Activated CD4-positive, alpha-beta memory T cell treated with anti-CD3 and anti-CD28 coated beads, Interleukin-2, amount 10 ng/mL, durations not matched to agents 7 days and 5 days (primary cell): ENCODE measurements at regions not wholly inside any gene's neighbourhood (a gene's known extent, or its start where the extent isn't known, plus 50 kb on each side); places are given as distances from the start of the nearest gene placed in this dataset.
"Not testable (repeated sequence)": the region's sequence is repeated elsewhere in the genome, so short reads cannot be mapped to it uniquely, and the experiment has no call there.

ENCODE experiments used
- CTCF ChIA-PET: fragments of 350-600 bp; sonication (Branson Sonifier 250); formaldehyde crosslinking; loops from one replicate; lab custom pipeline; 2021; ENCODE audit warnings: antibody characterized with exemption, inconsistent platforms; lab: Charles Lee
- POLR2A ChIA-PET: fragments of 350-600 bp; sonication (Branson Sonifier 250); formaldehyde crosslinking; loops from one replicate; lab custom pipeline; 2021; ENCODE audit warnings: antibody characterized with exemption; lab: Charles Lee
- DNase-seq: peaks from one replicate; pipeline ENCODE4 v3.0.0-alpha.2; 2020
- H3K27ac Mint-ChIP-seq: one replicate; pipeline ENCODE4 v1.8.0; 2021; ENCODE audit warnings: mild to moderate bottlenecking, mixed read lengths
- H3K27me3 Mint-ChIP-seq: one replicate; pipeline ENCODE4 v1.8.0; 2021; ENCODE audit warnings: mixed read lengths
- H3K36me3 Mint-ChIP-seq: one replicate; pipeline ENCODE4 v1.8.0; 2021; ENCODE audit warnings: low read depth, mixed read lengths
- H3K4me1 Mint-ChIP-seq: one replicate; pipeline ENCODE4 v1.8.0; 2021; ENCODE audit warnings: mixed read lengths
- H3K4me3 Mint-ChIP-seq: one replicate; pipeline ENCODE4 v1.8.0; 2021; ENCODE audit warnings: mild to moderate bottlenecking, mixed read lengths
- H3K9me3 Mint-ChIP-seq: one replicate; pipeline ENCODE4 v1.8.0; 2021; ENCODE audit warnings: mixed read lengths

DNA sequence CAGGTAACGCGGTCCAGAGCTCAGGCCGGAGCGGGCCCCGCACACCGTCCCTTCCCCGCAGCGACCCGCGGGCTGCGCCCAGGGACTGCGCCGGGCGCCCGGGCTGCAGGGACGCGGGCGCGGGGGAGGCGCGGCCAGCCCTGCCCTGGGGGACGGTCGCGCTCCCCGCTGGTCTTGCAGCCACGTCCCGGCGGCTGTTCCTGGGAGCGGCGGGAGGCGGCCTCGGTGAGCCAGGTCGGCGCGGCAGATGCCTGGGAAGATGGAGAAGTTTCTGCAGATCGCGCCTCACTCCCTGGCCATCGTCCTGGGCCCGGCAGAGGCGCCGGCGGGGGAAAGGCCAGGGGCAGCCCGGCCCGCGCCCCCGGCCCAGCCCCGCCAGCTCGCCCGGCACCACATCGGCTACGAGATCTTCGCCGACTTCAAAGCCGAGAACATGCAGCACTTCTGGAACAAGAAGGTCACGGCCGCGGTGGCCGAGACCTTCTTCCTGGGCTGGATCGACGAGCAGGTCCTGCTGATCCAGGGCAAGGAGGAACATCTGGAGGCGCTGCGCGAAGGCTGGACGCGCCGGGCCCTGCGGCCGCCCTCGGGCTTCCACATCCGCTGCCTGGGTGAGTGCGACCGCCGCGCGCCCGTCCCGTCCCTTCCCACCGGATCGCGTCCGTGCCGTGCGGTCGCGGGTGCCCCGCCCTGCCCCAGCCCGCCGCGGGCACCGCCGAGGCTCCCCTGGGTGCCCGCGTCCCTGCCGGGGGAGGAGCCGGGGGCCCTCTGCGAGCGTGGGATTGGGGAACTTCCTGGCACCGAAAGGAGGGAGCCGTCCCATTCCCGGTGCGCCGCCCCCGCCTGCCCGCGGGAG lies 107.4 kb upstream of the STOX2 start:
- Mint-ChIP-seq H3K36me3 (peaks cover 3% of the 10 kb centered on the region), H3K27ac (no peak overlapping the region), H3K4me3 (peak overlapping the region; percentile 38), H3K9me3 (no peaks in the 10 kb centered on the region), H3K27me3 (peaks cover 63% of the 10 kb centered on the region), H3K4me1 (peaks cover 13% of the 10 kb centered on the region)
- POLR2A ChIA-PET = no interaction called here
- peak; percentile 32 for DNase-seq
- CTCF ChIA-PET = no interaction called here

DNA sequence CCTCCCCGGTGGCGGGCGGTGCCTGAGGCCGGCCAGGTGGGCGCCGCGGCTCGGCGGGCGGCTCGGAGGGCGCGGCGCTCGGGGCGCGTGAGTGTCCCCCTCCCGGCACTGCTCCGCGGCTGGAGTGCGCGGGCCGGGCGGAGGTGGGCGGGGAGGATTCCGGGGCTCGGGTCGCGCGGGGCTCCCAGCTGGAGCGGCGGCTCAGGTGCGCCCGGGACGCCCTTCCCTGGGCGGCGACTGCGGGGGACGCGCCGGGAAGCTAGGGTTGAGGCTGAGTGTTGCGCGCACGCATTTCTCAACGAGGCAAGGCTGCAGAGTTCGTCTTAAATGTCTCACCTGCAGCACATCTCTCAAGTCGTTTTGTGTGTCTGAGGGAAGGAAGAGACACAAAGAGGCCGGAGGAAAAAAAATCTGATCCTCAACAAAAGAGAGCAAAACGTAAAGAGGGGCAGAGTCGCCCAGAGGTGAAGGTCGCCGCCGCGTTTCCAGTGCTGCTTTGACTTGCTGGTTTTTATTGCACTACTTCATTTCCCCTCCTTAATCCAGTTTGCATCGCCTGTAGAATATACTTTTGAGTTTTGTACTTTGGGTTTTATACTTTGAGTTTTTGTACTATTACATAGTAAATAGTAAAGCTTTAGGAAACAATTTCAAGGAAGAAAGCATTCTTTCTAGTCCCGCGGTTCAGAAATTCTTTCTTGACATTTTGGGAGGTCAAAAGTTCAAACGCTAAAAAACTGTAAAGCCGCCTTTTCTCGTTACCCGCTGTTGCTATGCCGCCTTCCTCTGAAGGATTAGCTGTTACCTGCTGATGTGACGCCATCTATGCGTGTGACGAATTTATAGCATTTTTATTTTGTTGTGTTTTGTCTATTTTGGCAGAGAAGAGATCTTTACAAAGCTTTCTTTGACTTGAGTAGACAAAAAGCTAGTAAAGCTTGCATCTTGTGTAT lies 106.5 kb upstream of the STOX2 start:
- no peak for DNase-seq
- Mint-ChIP-seq H3K4me3 (peak overlapping the region; percentile 45), H3K4me1 (peaks cover 13% of the 10 kb centered on the region), H3K9me3 (no peaks in the 10 kb centered on the region), H3K27me3 (peaks cover 60% of the 10 kb centered on the region), H3K36me3 (peaks cover 3% of the 10 kb centered on the region), H3K27ac (peak overlapping the region; percentile 0)
- ChIA-PET POLR2A (no interaction called here), CTCF (no interaction called here)

DNA sequence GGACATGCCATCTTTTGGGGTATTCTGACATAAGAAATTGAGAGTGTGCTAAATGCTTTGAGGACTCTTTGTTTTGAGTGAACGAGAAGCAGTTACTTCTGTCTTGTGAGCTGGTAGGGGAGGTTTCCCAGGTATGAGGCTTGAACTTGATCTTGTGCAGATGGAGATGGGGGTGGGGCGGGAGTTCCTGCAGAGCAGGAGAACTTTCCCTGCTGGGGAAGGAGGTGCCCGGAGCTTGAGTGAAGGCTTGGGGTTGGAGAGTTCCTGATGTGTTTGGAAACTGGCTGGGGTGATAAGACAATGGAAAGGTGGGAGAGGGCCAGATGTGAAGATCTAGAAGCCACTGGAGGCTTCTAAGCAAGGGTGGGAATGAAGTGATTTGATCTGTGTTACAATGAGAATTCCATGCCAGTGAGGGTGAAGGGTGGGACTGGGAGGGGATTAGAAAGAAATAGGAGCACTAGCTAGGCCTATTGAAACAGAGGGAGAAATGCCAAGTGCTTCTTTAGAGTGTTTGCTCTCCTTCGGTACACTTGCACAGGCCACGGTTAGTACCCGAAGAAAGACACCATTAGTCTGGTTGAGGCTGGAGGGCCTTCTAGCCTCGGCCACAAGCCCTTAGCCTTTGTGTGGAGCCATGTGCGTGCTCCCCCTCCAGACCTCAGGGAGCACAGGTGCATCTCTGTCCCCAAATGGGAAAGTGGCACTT lies 103.5 kb upstream of the STOX2 start:
- POLR2A ChIA-PET = no interaction called here
- peaks cover 43% of the 10 kb centered on the region for H3K27me3 Mint-ChIP-seq
- H3K36me3 Mint-ChIP-seq = peaks cover 3% of the 10 kb centered on the region
- H3K27ac Mint-ChIP-seq = no peak overlapping the region
- H3K4me3 Mint-ChIP-seq = no peak overlapping the region
- CTCF ChIA-PET = interaction anchor here (0.6 to 0.9 kb wide), 2 partner anchors 15 to 366 kb away, joined by 3 read pairs; no protein-coding TSS in a partner anchor
- H3K9me3 Mint-ChIP-seq = no peaks in the 10 kb centered on the region
- H3K4me1 Mint-ChIP-seq = peaks cover 12% of the 10 kb centered on the region
- DNase-seq = no peak

DNA sequence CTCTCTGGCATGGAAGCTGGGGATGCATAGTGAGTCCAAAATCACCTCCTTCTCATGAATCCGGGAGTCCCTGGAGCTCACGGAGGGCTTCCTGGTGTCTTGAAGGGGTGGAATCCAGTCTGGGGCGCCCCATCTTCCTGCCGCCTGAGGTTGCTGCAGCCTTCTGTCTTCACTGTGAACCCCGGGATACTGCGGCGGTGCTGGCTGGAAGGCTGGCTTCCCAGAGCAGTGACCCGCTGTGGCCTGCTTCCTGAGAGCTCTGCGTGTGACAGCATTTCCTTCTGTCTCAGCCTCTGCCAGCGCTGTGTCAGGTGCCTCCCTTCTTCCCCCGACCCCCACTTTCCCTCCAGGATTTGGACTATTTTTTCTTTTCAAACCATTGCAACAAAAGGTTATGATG lies 98.8 kb upstream of the STOX2 start:
- no peak for DNase-seq
- ChIA-PET POLR2A (no interaction called here), CTCF (no interaction called here)
- H3K36me3 Mint-ChIP-seq = no peaks in the 10 kb centered on the region
- H3K4me3 Mint-ChIP-seq = no peak overlapping the region
- no peak overlapping the region for H3K27ac Mint-ChIP-seq
- no peaks in the 10 kb centered on the region for H3K9me3 Mint-ChIP-seq
- no peaks in the 10 kb centered on the region for H3K4me1 Mint-ChIP-seq
- H3K27me3 Mint-ChIP-seq = peaks cover 13% of the 10 kb centered on the region

DNA sequence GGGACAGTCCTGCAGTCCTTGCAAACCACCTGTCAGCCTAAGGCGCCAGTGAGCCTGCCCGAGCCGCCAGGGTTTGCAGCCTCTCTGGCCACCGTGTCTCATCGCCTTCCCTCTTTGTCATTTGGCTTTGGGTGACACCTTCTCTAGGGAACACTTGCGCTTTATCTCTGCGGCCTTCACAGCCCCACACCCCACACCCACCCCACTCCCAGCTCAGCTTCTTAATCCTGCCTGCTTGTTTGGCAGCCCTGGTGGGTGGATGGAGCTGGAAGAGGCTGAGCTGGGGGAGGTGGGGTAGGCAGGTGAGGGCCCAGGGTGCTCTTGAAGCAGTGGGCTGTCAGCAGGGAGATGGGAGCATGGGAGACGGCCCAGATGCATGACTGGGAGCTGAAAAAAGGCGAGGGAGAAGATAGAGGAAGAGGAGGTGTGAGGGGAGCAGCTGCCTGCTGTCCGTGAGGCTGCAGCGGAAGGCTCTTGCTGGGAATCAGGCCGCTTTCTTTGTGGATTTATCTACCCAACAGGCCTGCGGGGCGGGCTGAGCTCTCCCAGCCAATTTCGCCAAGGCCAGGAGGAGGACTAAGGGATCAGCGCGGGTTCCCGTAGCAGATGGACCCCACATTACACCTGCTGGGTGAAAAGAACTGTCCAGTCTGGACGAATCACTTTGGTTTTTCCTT lies 97.5 kb upstream of the STOX2 start:
- Mint-ChIP-seq H3K4me1 (no peaks in the 10 kb centered on the region), H3K27ac (no peak overlapping the region), H3K27me3 (peaks cover 8% of the 10 kb centered on the region), H3K36me3 (no peaks in the 10 kb centered on the region), H3K4me3 (no peak overlapping the region), H3K9me3 (no peaks in the 10 kb centered on the region)
- DNase-seq = no peak
- ChIA-PET POLR2A (no interaction called here), CTCF (no interaction called here)

DNA sequence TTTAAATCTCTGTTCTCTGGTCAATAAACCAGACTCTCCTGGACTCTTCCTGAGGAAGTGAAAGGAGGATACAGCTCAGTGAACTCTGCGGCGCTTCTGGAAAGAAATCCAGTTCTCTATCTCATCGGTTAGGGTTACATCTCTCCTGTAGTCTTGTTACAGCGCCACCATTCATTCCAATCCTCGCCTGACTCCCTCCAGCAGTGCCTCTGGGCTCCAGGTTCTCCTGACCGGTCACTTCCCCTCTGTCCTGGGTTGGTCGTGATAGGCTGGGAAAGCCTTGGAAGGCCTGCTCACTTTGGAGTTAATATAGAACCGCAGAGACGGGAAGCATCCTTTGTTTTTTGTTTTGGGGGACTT lies 97.0 kb upstream of the STOX2 start:
- no peak overlapping the region for H3K27ac Mint-ChIP-seq
- H3K4me1 Mint-ChIP-seq = no peaks in the 10 kb centered on the region
- H3K27me3 Mint-ChIP-seq = peaks cover 7% of the 10 kb centered on the region
- H3K9me3 Mint-ChIP-seq = no peaks in the 10 kb centered on the region
- H3K4me3 Mint-ChIP-seq = no peak overlapping the region
- H3K36me3 Mint-ChIP-seq = no peaks in the 10 kb centered on the region
- no peak for DNase-seq
- POLR2A ChIA-PET = no interaction called here
- CTCF ChIA-PET = no interaction called here

DNA sequence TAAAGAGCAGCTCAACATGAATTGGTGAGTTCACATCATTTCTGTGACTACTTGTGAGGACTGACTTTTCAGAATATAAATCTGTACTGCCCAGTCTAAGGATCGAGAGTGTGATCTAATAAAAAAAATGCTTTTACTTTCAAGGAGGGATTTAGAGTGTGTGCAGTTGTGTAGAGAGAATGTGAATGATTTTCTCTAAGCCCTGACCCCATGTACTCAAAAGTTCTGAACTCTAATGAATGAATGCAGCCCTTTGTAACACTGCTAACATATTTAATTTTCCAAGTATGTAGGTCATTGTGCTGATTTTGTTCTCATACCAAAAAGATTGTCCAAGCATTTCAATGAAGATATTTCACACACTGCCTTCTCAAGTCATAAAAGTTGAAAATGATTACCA lies 92.5 kb upstream of the STOX2 start:
- POLR2A ChIA-PET = no interaction called here
- no peak overlapping the region for H3K4me3 Mint-ChIP-seq
- no peaks in the 10 kb centered on the region for H3K4me1 Mint-ChIP-seq
- peaks cover 23% of the 10 kb centered on the region for H3K27me3 Mint-ChIP-seq
- CTCF ChIA-PET = no interaction called here
- DNase-seq = no peak
- H3K9me3 Mint-ChIP-seq = no peaks in the 10 kb centered on the region
- H3K36me3 Mint-ChIP-seq = no peaks in the 10 kb centered on the region
- H3K27ac Mint-ChIP-seq = no peak overlapping the region

DNA sequence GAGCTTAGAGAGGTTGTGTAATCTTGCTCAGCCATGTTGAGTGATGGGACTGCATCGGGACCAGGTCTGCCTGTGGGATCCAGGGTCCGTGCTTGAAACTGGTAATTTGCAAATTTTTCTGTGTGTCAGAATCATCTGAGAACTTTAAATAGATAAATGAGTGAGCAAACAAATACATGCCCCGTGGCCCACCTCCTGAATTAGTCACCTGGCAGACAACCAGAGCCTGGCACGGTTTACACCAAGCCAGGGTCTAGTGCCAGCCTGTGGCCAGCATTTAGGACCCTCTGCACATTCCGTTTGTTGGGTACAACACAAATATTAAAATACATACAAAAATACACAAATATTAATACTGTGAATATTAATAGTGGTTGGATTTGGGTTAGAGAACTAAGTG lies 90.6 kb upstream of the STOX2 start:
- POLR2A ChIA-PET = no interaction called here
- H3K4me3 Mint-ChIP-seq = no peak overlapping the region

DNA sequence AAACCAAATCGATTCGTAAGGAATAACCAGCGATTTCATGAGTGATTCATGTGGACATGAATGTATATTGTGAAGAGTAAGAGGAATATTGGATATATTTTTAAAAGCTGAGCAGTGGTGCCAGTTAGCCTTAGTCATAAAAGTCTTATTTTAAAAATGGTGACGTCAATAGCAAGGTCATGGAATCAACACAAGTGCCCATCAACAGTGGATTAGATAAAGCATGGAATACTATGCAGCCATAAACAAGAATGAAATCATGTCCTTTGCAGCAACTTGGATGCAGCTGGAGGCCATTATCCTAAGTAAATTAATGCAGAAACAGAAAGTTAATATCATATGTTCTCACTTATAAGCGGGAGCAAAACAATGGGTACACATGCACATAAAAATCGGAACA lies 89.0 kb upstream of the STOX2 start:
- DNase-seq = no peak
- Mint-ChIP-seq H3K27me3 (peaks cover 19% of the 10 kb centered on the region), H3K36me3 (no peaks in the 10 kb centered on the region), H3K4me1 (no peaks in the 10 kb centered on the region), H3K9me3 (no peaks in the 10 kb centered on the region), H3K27ac (no peak overlapping the region), H3K4me3 (no peak overlapping the region)
- CTCF ChIA-PET = interaction anchor here (0.8 to 0.9 kb wide), 2 partner anchors 14 to 19 kb away, joined by 3 read pairs; no protein-coding TSS in a partner anchor
- POLR2A ChIA-PET = no interaction called here

More for the DNA sequence above, 90.6 kb upstream of the STOX2 start:
- Mint-ChIP-seq H3K9me3 (no peaks in the 10 kb centered on the region), H3K4me1 (no peaks in the 10 kb centered on the region), H3K27ac (no peak overlapping the region), H3K27me3 (peaks cover 19% of the 10 kb centered on the region), H3K36me3 (no peaks in the 10 kb centered on the region)
- CTCF ChIA-PET = no interaction called here
- no peak for DNase-seq

DNA sequence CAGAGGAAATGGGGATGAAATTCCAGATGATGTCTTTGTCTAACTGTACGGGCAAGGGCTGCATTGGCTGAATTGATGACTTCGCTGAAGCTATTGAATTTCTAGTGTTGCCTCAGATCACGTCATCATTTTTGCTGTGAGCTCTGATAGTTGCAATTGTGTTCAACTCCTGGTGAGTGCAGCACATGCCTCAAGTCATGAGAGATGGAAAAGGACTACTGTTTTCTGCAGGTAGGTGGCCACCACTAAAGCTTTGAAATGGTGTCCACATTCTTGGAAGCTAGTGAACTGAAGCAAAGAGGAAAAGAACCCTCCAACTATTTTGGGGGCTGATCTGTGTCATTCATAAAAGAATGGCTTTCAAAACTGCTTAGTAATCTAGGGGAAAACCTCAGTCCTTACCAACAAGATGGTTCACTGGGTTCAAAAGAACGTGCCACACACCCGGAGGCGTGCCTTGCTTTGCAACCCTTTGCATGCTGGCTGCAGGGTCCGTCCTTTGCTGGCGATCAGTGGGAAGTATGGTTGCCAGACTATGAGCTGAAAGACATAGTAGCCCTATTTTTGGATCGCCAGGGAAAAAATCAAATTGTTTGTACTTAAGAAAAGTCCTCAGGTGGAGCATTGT lies 88.1 kb upstream of the STOX2 start:
- H3K4me1 Mint-ChIP-seq = no peaks in the 10 kb centered on the region
- H3K27me3 Mint-ChIP-seq = peaks cover 19% of the 10 kb centered on the region
- ChIA-PET POLR2A (no interaction called here), CTCF (interaction anchor here (0.8 to 0.9 kb wide), 2 partner anchors 15 to 18 kb away, joined by 3 read pairs; no protein-coding TSS in a partner anchor)
- H3K36me3 Mint-ChIP-seq = no peaks in the 10 kb centered on the region
- H3K4me3 Mint-ChIP-seq = no peak overlapping the region
- no peak for DNase-seq
- H3K9me3 Mint-ChIP-seq = no peaks in the 10 kb centered on the region
- H3K27ac Mint-ChIP-seq = no peak overlapping the region

DNA sequence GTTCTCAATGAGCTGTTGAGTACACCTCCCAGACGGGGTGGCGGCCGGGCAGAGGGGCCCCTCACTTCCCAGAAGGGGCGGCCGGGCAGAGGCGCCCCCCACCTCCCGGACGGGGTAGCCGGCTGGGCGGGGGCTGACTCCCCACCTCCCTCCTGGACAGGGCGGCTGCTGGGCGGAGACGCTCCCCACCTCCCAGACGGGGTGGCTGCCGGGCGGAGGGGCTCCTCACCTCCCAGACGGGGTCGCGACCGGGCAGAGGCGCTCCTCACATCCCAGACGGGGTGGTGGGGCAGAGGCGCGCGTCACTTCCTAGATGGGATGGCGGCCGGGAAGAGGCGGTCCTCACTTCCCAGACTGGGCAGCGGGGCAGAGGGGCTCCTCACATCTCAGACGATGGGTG lies 86.5 kb upstream of the STOX2 start:
- H3K27ac Mint-ChIP-seq, CTCF ChIA-PET: not testable (repeated sequence)

More for the DNA sequence above, 86.5 kb upstream of the STOX2 start:
- H3K9me3 Mint-ChIP-seq, POLR2A ChIA-PET, H3K4me1 Mint-ChIP-seq, DNase-seq, H3K36me3 Mint-ChIP-seq, H3K4me3 Mint-ChIP-seq: not testable (repeated sequence)
- peaks cover 12% of the 10 kb centered on the region for H3K27me3 Mint-ChIP-seq
